Spleen (tissue), 11 donors: ENCODE measurements at regions not wholly inside any gene's neighbourhood (a gene's known extent, or its start where the extent isn't known, plus 50 kb on each side); places are given as distances from the start of the nearest gene placed in this dataset.

Experiments
- DNase-seq: peaks from one replicate; pipeline ENCODE4 v3.0.0-alpha.2; 2020
- H3K27ac ChIP-seq, 8 donors: fragments of 200-600 bp; sonication (generic) in 7 of 8; 1 replicate in 4 of 8; 2 replicates in 4 of 8; pipeline versions ENCODE4 v1.5.0 to v1.8.0; 2016 to 2021; ENCODE audit warnings: inconsistent platforms in 4 of 8, mild to moderate bottlenecking in 4 of 8, moderate library complexity in 1 of 8
- H3K27me3 ChIP-seq, 7 donors: fragments of 200-600 bp; sonication (generic) in 6 of 7; replicated peaks in 1 of 7; 1 replicate in 4 of 7; 2 replicates in 3 of 7; pipeline versions ENCODE4 v1.5.0 to v1.8.0; 2016 to 2021; ENCODE audit warnings: inconsistent platforms in 3 of 7, mild to moderate bottlenecking in 1 of 7
- H3K36me3 ChIP-seq, 6 donors: fragments of 200-600 bp; sonication (generic) in 5 of 6; 1 replicate in 4 of 6; 2 replicates in 2 of 6; pipeline versions ENCODE4 v1.5.0 to v1.8.0; 2016 to 2021; ENCODE audit warnings: inconsistent platforms in 2 of 6
- H3K4me1 ChIP-seq, 6 donors: fragments of 200-600 bp; sonication (generic) in 5 of 6; 1 replicate in 3 of 6; 2 replicates in 3 of 6; pipeline versions ENCODE4 v1.5.0 to v1.8.0; 2016 to 2021; ENCODE audit warnings: inconsistent platforms in 3 of 6
- H3K4me3 ChIP-seq, 8 donors: fragments of 200-600 bp; sonication (generic) in 7 of 8; 1 replicate in 4 of 8; 2 replicates in 4 of 8; pipeline versions ENCODE4 v1.5.0 to v1.8.0; 2016 to 2021; ENCODE audit warnings: inconsistent platforms in 4 of 8, mild to moderate bottlenecking in 4 of 8, moderate library complexity in 2 of 8
- H3K9me3 ChIP-seq, 8 donors: fragments of 200-600 bp; sonication (generic) in 7 of 8; 1 replicate in 4 of 8; 2 replicates in 4 of 8; pipeline versions ENCODE4 v1.5.0 to v1.8.0; 2016 to 2021; ENCODE audit warnings: inconsistent platforms in 4 of 8
- CTCF ChIP-seq, 11 experiments: fragments of 200-600 bp in 7 of 11; fragments of 450-650 bp in 4 of 11; sonication (generic) in 4 of 11; IDR thresholded peaks in 8 of 11; conservative IDR thresholded peaks in 3 of 11; 1 replicate in 7 of 11; 2 replicates in 4 of 11; pipeline versions ENCODE4 v1.4.0 to v1.8.0; 2016 to 2021; ENCODE audit warnings: antibody characterized with exemption in 11 of 11, inconsistent platforms in 4 of 11, mild to moderate bottlenecking in 1 of 11
- POLR2A ChIP-seq, 3 donors: fragments of 450-650 bp; IDR thresholded peaks; one replicate each; pipeline ENCODE4 v1.5.1; 2017; ENCODE audit warnings: antibody characterized with exemption in 3 of 3, mild to moderate bottlenecking in 1 of 3
- POLR2AphosphoS5 ChIP-seq, 3 donors: sonication (generic); formaldehyde crosslinking; IDR thresholded peaks; one replicate each; pipeline ENCODE4 v1.5.1; 2017; ENCODE audit warnings: antibody characterized with exemption in 3 of 3
- WGBS, 5 donors: extraction: QIAGEN DNeasy Blood & Tissue Kit in 3 of 5; methylation state at CpG; one replicate each; pipeline versions ENCODE4 v1.1.5 to v1.1.7; 2013 to 2018; 5-methylcytosine and 5-hydroxymethylcytosine counted together
- intact Hi-C: fragments of 100-400 bp; cut with DNase I; formaldehyde crosslinking; loops from one replicate; pipeline ENCODE4 v1.15.0; 2023; ENCODE audit warnings: low total_unique reads
- donor health status: healthy with polysubstance abuse.
- donor health status: DM: no; HTN: no; CAD: no; lungs with moderate emphysema.
- donor health status: DM: no; HTN: no; CAD: no.
- donor health status: Bipolar disorder and iron deficiency.
- donor health status: healthy.
- donor health status: DM: no; HTN: no; CAD: no.
- donor health status: DM: yes; HTN: yes; CAD: no.

GRCh38 chr16:85297881-85298280 is 185.6 kb upstream of the CIBAR2 start:
- no peak for DNase-seq
- peaks cover 0 to 1% (median 0%) of the 10 kb centered on the region in 7 donors for H3K27me3 ChIP-seq
- H3K36me3 ChIP-seq, result no peaks in the 10 kb centered on the region
- no peaks in the 10 kb centered on the region for H3K9me3 ChIP-seq
- 76 to 96% (median 91%) methylated on average over 9 of the region's 9 CpGs for WGBS, 5 donors
- peaks cover under 1 to 28% (median 11%) of the 10 kb centered on the region in 6 donors for H3K4me1 ChIP-seq
- intact Hi-C loops, result no loop called here
- no peak overlapping the region for H3K27ac ChIP-seq
- TF ChIP-seq POLR2A (IDR thresholded peaks at IDR 0.05) (no peak), CTCF (IDR thresholded peaks at IDR 0.05 in 8 of 11, conservative IDR thresholded peaks at IDR 0.05 in 3 of 11) (no peak), POLR2AphosphoS5 (IDR thresholded peaks at IDR 0.05) (no peak)
- H3K4me3 ChIP-seq, result no peak overlapping the region

GRCh38 chr16:85300406-85300968 is 188.2 kb upstream of the CIBAR2 start:
- H3K4me1 ChIP-seq, result peaks cover 17 to 54% (median 32%) of the 10 kb centered on the region in 6 donors
- 71 to 86% (median 81%) methylated on average over 20 of the region's 20 CpGs for WGBS, 5 donors
- H3K36me3 ChIP-seq, result no peaks in the 10 kb centered on the region
- TF ChIP-seq POLR2A (IDR thresholded peaks at IDR 0.05) (no peak), POLR2AphosphoS5 (IDR thresholded peaks at IDR 0.05) (no peak), CTCF (IDR thresholded peaks at IDR 0.05 in 8 of 11, conservative IDR thresholded peaks at IDR 0.05 in 3 of 11) (no peak)
- no peak overlapping the region for H3K4me3 ChIP-seq
- H3K27me3 ChIP-seq, result peaks cover 0 to 11% (median 0%) of the 10 kb centered on the region in 7 donors
- intact Hi-C loops, result no loop called here
- no peak for DNase-seq
- H3K9me3 ChIP-seq, result no peaks in the 10 kb centered on the region
- H3K27ac ChIP-seq, result no peak overlapping the region

GRCh38 chr16:85301231-85301630 is 189.0 kb upstream of the CIBAR2 start:
- no peak overlapping the region for H3K27ac ChIP-seq
- DNase-seq, result no peak
- H3K9me3 ChIP-seq, result no peaks in the 10 kb centered on the region
- no peak overlapping the region for H3K4me3 ChIP-seq
- peaks cover 0 to 11% (median 0%) of the 10 kb centered on the region in 7 donors for H3K27me3 ChIP-seq
- TF ChIP-seq POLR2AphosphoS5 (IDR thresholded peaks at IDR 0.05) (no peak), CTCF (IDR thresholded peaks at IDR 0.05 in 8 of 11, conservative IDR thresholded peaks at IDR 0.05 in 3 of 11) (no peak), POLR2A (IDR thresholded peaks at IDR 0.05) (no peak)
- H3K36me3 ChIP-seq, result no peaks in the 10 kb centered on the region
- intact Hi-C loops, result no loop called here
- peaks cover 25 to 61% (median 39%) of the 10 kb centered on the region in 6 donors for H3K4me1 ChIP-seq
- WGBS, 5 donors, result 82 to 89% (median 86%) methylated on average over 4 to 6 of the region's 6 CpGs

GRCh38 chr16:85302018-85302847 is 190.0 kb upstream of the CIBAR2 start:
- H3K36me3 ChIP-seq, result no peaks in the 10 kb centered on the region
- WGBS, 5 donors, result 64 to 86% (median 79%) methylated on average over 23 to 24 of the region's 24 CpGs
- no peak overlapping the region for H3K27ac ChIP-seq
- no peak overlapping the region for H3K4me3 ChIP-seq
- intact Hi-C loops, result no loop called here
- TF ChIP-seq CTCF (IDR thresholded peaks at IDR 0.05 in 8 of 11, conservative IDR thresholded peaks at IDR 0.05 in 3 of 11), result no peak
- no peak for TF ChIP-seq POLR2A (IDR thresholded peaks at IDR 0.05)
- TF ChIP-seq POLR2AphosphoS5 (IDR thresholded peaks at IDR 0.05), result no peak
- peaks cover 34 to 64% (median 48%) of the 10 kb centered on the region in 6 donors for H3K4me1 ChIP-seq
- H3K27me3 ChIP-seq, result peaks cover 0 to 11% (median 0%) of the 10 kb centered on the region in 7 donors
- no peaks in the 10 kb centered on the region for H3K9me3 ChIP-seq
- DNase-seq, result no peak
